Thyroid gland (tissue), 4 donors: ENCODE measurements at regions not wholly inside any gene's neighbourhood (a gene's known extent, or its start where the extent isn't known, plus 50 kb on each side); places are given as distances from the start of the nearest gene placed in this dataset.

Experiments
- CTCF ChIP-seq, 6 experiments: fragments of 200-600 bp in 3 of 6; fragments of 450-650 bp in 3 of 6; sonication (generic) in 3 of 6; IDR thresholded peaks; one replicate each; pipeline ENCODE4 v1.5.1; 2016 to 2019; ENCODE audit warnings: antibody characterized with exemption in 6 of 6, mild to moderate bottlenecking in 2 of 6, inconsistent platforms in 1 of 6, moderate library complexity in 1 of 6
- POLR2A ChIP-seq, 2 donors: fragments of 450-650 bp; IDR thresholded peaks; one replicate each; pipeline ENCODE4 v1.6.1; 2017; ENCODE audit warnings: antibody characterized with exemption in 2 of 2, mild to moderate bottlenecking in 2 of 2, moderate library complexity in 1 of 2

DNA sequence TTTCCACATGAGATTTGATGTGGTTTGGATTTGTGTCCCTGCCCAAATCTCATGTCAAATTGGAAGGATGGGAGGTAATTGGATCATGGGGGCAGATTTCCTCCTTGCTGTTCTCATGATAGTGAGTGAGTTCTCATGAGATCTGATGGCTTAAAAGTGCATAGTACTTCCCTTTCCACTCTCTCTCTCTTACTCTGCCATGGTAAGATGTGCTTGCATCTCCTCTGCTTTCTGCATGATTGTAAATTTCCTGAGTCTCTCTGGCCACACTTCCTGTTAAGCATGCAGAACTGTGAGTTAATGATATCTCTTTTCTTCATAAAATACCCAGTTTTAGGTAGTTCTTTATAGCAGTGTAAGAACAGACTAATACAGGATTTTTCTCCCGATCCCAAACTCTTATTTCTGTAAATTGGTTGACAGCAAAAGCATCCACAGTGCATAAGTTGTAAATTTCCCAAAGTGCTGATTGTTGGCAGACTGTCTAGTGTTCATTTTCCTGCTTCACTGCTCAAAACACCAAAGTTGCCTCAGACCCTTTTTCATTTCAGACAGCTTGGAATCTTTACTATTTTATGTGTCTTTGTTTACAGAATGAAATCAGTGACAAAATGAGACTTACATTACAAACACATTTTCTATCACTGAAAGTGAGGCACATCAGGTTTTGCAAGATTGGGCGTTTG is 86.6 kb downstream of the TMSB4Y start:
- TF ChIP-seq CTCF (IDR thresholded peaks at IDR 0.05) = no peak
- TF ChIP-seq POLR2A (IDR thresholded peaks at IDR 0.05) = no peak
